ENCODE measurements at regions not wholly inside any gene's neighbourhood (a gene's known extent, or its start where the extent isn't known, plus 50 kb on each side); places are given as distances from the start of the nearest gene placed in this dataset.

- TF ChIP-seq CTCF (conservative IDR thresholded peaks at IDR 0.05; ENCODE audit: low read depth, low read length) (no peak), CEBPB (IDR thresholded peaks at IDR 0.05; ENCODE audit: low read depth, low read length) (no peak)
Measured at GRCh38 chr3:24686808-24687207, 192.2 kb upstream of the THRB start (continued).

- no peak overlapping the region for H2BK20ac ChIP-seq (ENCODE audit: low read depth, low read length)
- H3K56ac ChIP-seq (ENCODE audit: extremely low read depth, insufficient read depth, low read length) = no peak overlapping the region
- no peak overlapping the region for H4K5ac ChIP-seq (ENCODE audit: low read depth, low read length)
- no peak overlapping the region for H3K9ac ChIP-seq (ENCODE audit: low read depth, low read length)
- no peak overlapping the region for H2BK15ac ChIP-seq (ENCODE audit: low read depth, low read length)
- BruUV-seq (replicated peaks) = no TSS peak
- no peaks in the 10 kb centered on the region for H3K79me1 ChIP-seq (ENCODE audit: low read depth in 1 of 2, low read length in 2 of 2)
- no peak overlapping the region for H3K4ac ChIP-seq (ENCODE audit: low read depth, low read length)
- no peaks in the 10 kb centered on the region for H3K9me3 ChIP-seq (ENCODE audit: control insufficient read depth, insufficient read depth, low read length)
- DNase-seq (no peak), ATAC-seq (ENCODE audit: low read depth) (no peak)
- intact Hi-C loops (cut with micrococcal nuclease) (loop anchor here (10.0 kb wide), 1 partner anchor 773 kb away; the partner anchor contains the start of genes NKIRAS1 and RPL15), in situ Hi-C loops (cut with MboI; ENCODE audit: low sequenced_read_pairs) (loop anchor here (10.0 to 25.0 kb wide), 3 partner anchors 443 to 800 kb away; no protein-coding TSS in a partner anchor), dilution Hi-C loops (cut with HindIII; ENCODE audit: low sequenced_read_pairs, unreplicated experiment) (no loop called here)
- no peak overlapping the region for H2AK5ac ChIP-seq (ENCODE audit: low read depth, low read length)
- no CpG with 5 or more reads among the region's 7 CpGs for WGBS, 2 experiments (ENCODE audit: extremely low coverage in 2 of 2, insufficient read length in 1 of 2)
- H3K18ac ChIP-seq (ENCODE audit: low read depth, low read length) = no peak overlapping the region
- no peaks in the 10 kb centered on the region for H3K36me3 ChIP-seq (ENCODE audit: control insufficient read depth, insufficient read depth, low read length)
- no peak overlapping the region for H3K23ac ChIP-seq (ENCODE audit: low read depth, low read length)
- POLR2A ChIA-PET (ENCODE audit: unreplicated experiment) = no interaction called here
- H4K91ac ChIP-seq (ENCODE audit: insufficient read depth, low read depth, low read length) = no peak overlapping the region
- H3K4me2 ChIP-seq (ENCODE audit: low read depth, low read length) = no peak overlapping the region
- no peak overlapping the region for H2AK9ac ChIP-seq (replicated peaks; ENCODE audit: low read depth, low read length, poor library complexity)
- peaks cover 2% of the 10 kb centered on the region; the same call in 1 of the 2 replicates for H3K4me1 ChIP-seq (ENCODE audit: control insufficient read depth, insufficient read depth, low read length)
- H2BK120ac ChIP-seq (ENCODE audit: low read depth, low read length) = no peak overlapping the region
- no peak overlapping the region for H4K8ac ChIP-seq (ENCODE audit: low read depth in 2 of 2, low read length in 2 of 2)
- H4K20me1 ChIP-seq (ENCODE audit: insufficient read depth, low read length) = no peaks in the 10 kb centered on the region
- H2BK5ac ChIP-seq (ENCODE audit: low read depth, low read length, poor library complexity, severe bottlenecking) = no peak overlapping the region
- peaks cover 3% of the 10 kb centered on the region; the same call in 1 of the 2 replicates for H3K27me3 ChIP-seq (ENCODE audit: control insufficient read depth, insufficient read depth, low read length)
- H2AFZ ChIP-seq (replicated peaks; ENCODE audit: low read length, poor library complexity) = no peak overlapping the region
- no peak overlapping the region for H3K27ac ChIP-seq (ENCODE audit: insufficient read depth, low read length)
- no peak overlapping the region for H3K4me3 ChIP-seq (ENCODE audit: insufficient read depth, low read depth, low read length)
- CTCF ChIA-PET = interaction anchor here (0.6 kb wide), 1 partner anchor 599 kb away, joined by 3 read pairs; no protein-coding TSS in a partner anchor
- no peak overlapping the region for H3K14ac ChIP-seq (replicated peaks; ENCODE audit: low read depth, low read length)
- no peaks in the 10 kb centered on the region for H3K9me1 ChIP-seq (ENCODE audit: insufficient read depth, low read length)
- no peak for TF ChIP-seq MAFK (IDR thresholded peaks at IDR 0.05; ENCODE audit: low read depth, low read length)
- TF ChIP-seq RCOR1 (IDR thresholded peaks at IDR 0.05; ENCODE audit: insufficient replicate concordance, low read length) = no peak
- TF ChIP-seq BHLHE40 (IDR thresholded peaks at IDR 0.05; ENCODE audit: low read depth, low read length) = no peak
- no peak for TF ChIP-seq POLR2A (IDR thresholded peaks at IDR 0.05; ENCODE audit: low read depth, low read length)
- no peak for TF ChIP-seq NFE2L2 (IDR thresholded peaks at IDR 0.05; ENCODE audit: low read depth, low read length)
- TF ChIP-seq MXI1 (IDR thresholded peaks at IDR 0.05; ENCODE audit: borderline replicate concordance, low read depth, low read length) = no peak
- TF ChIP-seq CEBPB (IDR thresholded peaks at IDR 0.05; ENCODE audit: low read depth, low read length) = no peak
- no peak for TF ChIP-seq RAD21 (IDR thresholded peaks at IDR 0.05; ENCODE audit: low read length)
- no peak for TF ChIP-seq FOS (IDR thresholded peaks at IDR 0.05; ENCODE audit: low read depth, low read length)
- TF ChIP-seq CTCF (conservative IDR thresholded peaks at IDR 0.05; ENCODE audit: low read depth, low read length) = no peak
- TF ChIP-seq ELK1 (IDR thresholded peaks at IDR 0.05; ENCODE audit: borderline replicate concordance, low read depth, low read length) = no peak
- no peak for TF ChIP-seq RFX5 (IDR thresholded peaks at IDR 0.05; ENCODE audit: low read depth, low read length)
Measured at GRCh38 chr3:24687671-24688070, 193.0 kb upstream of the THRB start.
